MCF 10A (cell line): ENCODE measurements at regions not wholly inside any gene's neighbourhood (a gene's known extent, or its start where the extent isn't known, plus 50 kb on each side); places are given as distances from the start of the nearest gene placed in this dataset.

ENCODE experiments used
- BruUV-seq: library from RNA; stranded (reverse); fragments of 400-500 nt; replicated peaks from 2 replicates; lab custom pipeline; 2021; lab: Mats Ljungman, UMichigan
- CTCF ChIA-PET: fragments of 300-600 bp; sonication (Branson Sonifier 250); formaldehyde crosslinking; extraction: SDS; loops from one replicate; lab custom pipeline; 2021; ENCODE audit warnings: antibody characterized with exemption, inconsistent platforms; lab: Yijun Ruan, JAX
- POLR2A ChIA-PET: fragments of 300-600, 350-650 bp; sonication (Branson Sonifier 250); formaldehyde crosslinking; extraction: SDS; loops from one replicate; lab custom pipeline; 2020; ENCODE audit warnings: antibody characterized with exemption, inconsistent platforms; lab: Yijun Ruan, JAX
- DNase-seq: peaks from one replicate; pipeline ENCODE4 v3.0.0-alpha.2; 2018; ENCODE audit not compliant: unreplicated experiment
- H3K27ac Mint-ChIP-seq: one replicate; pipeline ENCODE4 v1.8.0; 2022; ENCODE audit warnings: mild to moderate bottlenecking, low read depth, mixed read lengths; ENCODE audit not compliant: unreplicated experiment
- H3K27me3 Mint-ChIP-seq: one replicate; pipeline ENCODE4 v1.8.0; 2022; ENCODE audit warnings: mixed read lengths; ENCODE audit not compliant: insufficient read depth, unreplicated experiment
- H3K36me3 Mint-ChIP-seq: one replicate; pipeline ENCODE4 v1.8.0; 2022; ENCODE audit warnings: mild to moderate bottlenecking, moderate library complexity, mixed read lengths; ENCODE audit not compliant: insufficient read depth, unreplicated experiment
- H3K4me1 Mint-ChIP-seq: one replicate; pipeline ENCODE4 v1.8.0; 2022; ENCODE audit warnings: mixed read lengths; ENCODE audit not compliant: insufficient read depth, unreplicated experiment
- H3K4me3 Mint-ChIP-seq: one replicate; pipeline ENCODE4 v1.8.0; 2022; ENCODE audit warnings: mild to moderate bottlenecking, moderate library complexity, mixed read lengths; ENCODE audit not compliant: unreplicated experiment
- H3K9me3 Mint-ChIP-seq: one replicate; pipeline ENCODE4 v1.8.0; 2022; ENCODE audit warnings: mixed read lengths; ENCODE audit not compliant: unreplicated experiment
- CTCF ChIP-seq: fragments of 200-600 bp; IDR thresholded peaks from one replicate; pipeline ENCODE4 v1.8.0; 2022; ENCODE audit warnings: antibody characterized with exemption, mild to moderate bottlenecking; ENCODE audit not compliant: unreplicated experiment
- intact Hi-C: fragments of 100-400 bp; cut with micrococcal nuclease; formaldehyde crosslinking; loops from 2 replicates; pipeline ENCODE4 v1.14.1; 2022

DNA sequence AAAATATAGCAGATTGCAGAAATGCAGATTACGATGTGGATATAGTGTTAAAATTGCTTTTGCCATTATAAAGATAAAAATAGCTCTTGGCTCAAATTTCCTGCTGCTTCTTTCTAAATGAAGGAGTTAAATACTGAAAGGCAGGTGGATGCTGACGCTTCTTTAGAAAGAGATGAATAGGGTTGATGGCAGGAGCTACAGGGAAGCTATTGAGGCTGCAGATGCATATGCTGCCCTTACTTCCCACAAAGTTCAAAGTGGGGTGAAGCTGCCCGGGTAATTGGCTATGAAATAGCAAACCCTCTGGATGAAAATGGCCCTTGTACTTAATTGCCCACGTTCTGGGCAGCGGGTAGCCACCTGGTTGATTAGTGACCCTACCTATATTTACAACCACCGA lies 379.5 kb downstream of the ZIC3 start:
- TF ChIP-seq CTCF, result no peak
- ChIA-PET POLR2A (no interaction called here), CTCF (no interaction called here)
- no peaks in the 10 kb centered on the region for H3K27me3 Mint-ChIP-seq
- DNase-seq, result no peak
- intact Hi-C loops, result no loop called here
- H3K27ac Mint-ChIP-seq, result no peak overlapping the region
- no peak overlapping the region for H3K4me3 Mint-ChIP-seq
- BruUV-seq, result no TSS peak
- H3K9me3 Mint-ChIP-seq, result peaks cover 21% of the 10 kb centered on the region
- peaks cover 6% of the 10 kb centered on the region for H3K36me3 Mint-ChIP-seq
- H3K4me1 Mint-ChIP-seq, result no peaks in the 10 kb centered on the region

DNA sequence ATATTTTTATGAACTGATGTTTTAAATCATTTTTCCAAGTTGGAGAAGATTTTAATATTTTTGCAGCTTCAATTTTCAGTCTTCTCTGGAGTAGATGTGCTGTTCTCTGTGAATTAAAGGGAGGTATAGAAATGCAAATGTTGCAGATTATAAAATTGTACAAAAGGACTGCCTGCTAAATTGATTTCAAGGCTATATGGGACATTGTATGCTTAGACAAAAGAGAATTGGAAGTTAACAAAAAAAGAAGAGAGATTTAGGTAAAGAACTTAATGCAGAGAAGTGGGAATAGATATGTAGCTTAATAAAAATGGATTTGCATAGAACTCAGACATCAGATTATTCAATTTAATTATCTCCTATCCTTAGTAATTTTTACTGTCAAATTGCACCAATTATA lies 403.3 kb downstream of the ZIC3 start:
- H3K4me1 Mint-ChIP-seq, result no peaks in the 10 kb centered on the region
- POLR2A ChIA-PET, result no interaction called here
- CTCF ChIA-PET, result no interaction called here
- no peak for DNase-seq
- H3K9me3 Mint-ChIP-seq, result peaks cover 36% of the 10 kb centered on the region
- H3K4me3 Mint-ChIP-seq, result no peak overlapping the region
- no TSS peak for BruUV-seq
- intact Hi-C loops, result no loop called here
- H3K36me3 Mint-ChIP-seq, result no peaks in the 10 kb centered on the region
- no peak overlapping the region for H3K27ac Mint-ChIP-seq
- H3K27me3 Mint-ChIP-seq, result no peaks in the 10 kb centered on the region
- TF ChIP-seq CTCF, result no peak

- ChIA-PET CTCF (no interaction called here), POLR2A (interaction anchor here (0.7 to 1.2 kb wide), 2 partner anchors 22 to 27 kb away, joined by 3 to 4 read pairs; no protein-coding TSS in a partner anchor)
- intact Hi-C loops, result no loop called here
- H3K27ac Mint-ChIP-seq, result no peak overlapping the region
- DNase-seq, result no peak
- no peaks in the 10 kb centered on the region for H3K4me1 Mint-ChIP-seq
- TF ChIP-seq CTCF, result no peak
- no peak overlapping the region for H3K4me3 Mint-ChIP-seq
- no peaks in the 10 kb centered on the region for H3K36me3 Mint-ChIP-seq
- no TSS peak for BruUV-seq
- H3K27me3 Mint-ChIP-seq, result no peaks in the 10 kb centered on the region
- peaks cover 7% of the 10 kb centered on the region for H3K9me3 Mint-ChIP-seq
Observed at GRCh38 chrX:137982472-137983172, 416.7 kb downstream of the ZIC3 start.

DNA sequence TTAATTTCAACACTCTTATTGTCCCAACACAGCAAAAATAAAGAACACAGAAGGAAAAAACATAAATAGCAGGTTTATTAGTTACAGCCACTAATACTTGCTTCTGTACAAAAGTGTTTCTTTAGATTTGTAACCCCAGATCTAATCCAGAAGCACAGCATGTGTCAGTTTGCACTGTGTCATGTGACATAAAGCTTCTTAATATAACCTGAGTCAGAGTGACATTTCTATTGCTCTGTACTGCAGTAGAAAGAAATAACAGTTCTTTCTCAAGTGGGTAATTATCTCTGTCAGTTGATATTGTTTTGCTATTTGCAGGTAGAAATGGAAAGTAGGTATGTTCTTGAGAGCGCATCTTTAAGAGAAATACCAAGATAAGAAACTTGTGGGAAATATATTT lies 422.5 kb downstream of the ZIC3 start:
- Mint-ChIP-seq H3K9me3 (peaks cover 26% of the 10 kb centered on the region), H3K36me3 (no peaks in the 10 kb centered on the region), H3K27me3 (no peaks in the 10 kb centered on the region), H3K4me3 (no peak overlapping the region), H3K4me1 (no peaks in the 10 kb centered on the region), H3K27ac (no peak overlapping the region)
- intact Hi-C loops, result no loop called here
- no TSS peak for BruUV-seq
- ChIA-PET CTCF (no interaction called here), POLR2A (no interaction called here)
- no peak for DNase-seq
- TF ChIP-seq CTCF, result no peak
